ENCODE measurements at regions not wholly inside any gene's neighbourhood (a gene's known extent, or its start where the extent isn't known, plus 50 kb on each side); places are given as distances from the start of the nearest gene placed in this dataset.

DNA sequence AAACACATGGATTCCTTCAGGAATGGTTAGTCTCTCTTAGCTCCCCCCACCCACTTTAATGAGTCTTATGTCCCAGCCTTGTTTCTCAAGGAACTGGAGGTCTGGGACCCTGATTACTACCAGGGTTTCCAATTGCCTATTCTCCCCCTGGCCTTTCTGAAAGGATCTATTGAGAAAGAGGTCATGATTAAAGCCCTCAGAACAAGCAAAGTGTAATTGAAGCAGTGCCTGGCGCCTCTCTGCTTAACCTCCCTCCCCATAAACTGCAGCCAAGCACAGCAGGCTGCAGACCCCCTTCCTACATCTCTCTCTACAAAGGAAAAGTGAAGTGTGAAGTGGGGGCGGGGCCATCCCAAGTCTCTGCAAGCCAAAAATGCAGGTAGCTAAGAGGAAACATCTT, 159.7 kb upstream of the CDH11 start:
- peaks cover 5% of the 10 kb centered on the region for H3K9me3 Mint-ChIP-seq
- H3K4me1 Mint-ChIP-seq (ENCODE audit: low read depth) = no peaks in the 10 kb centered on the region
- H3K27ac Mint-ChIP-seq = no peak overlapping the region
- intact Hi-C loops (cut with micrococcal nuclease) = no loop called here
- DNase-seq (ENCODE audit: low spot score) = no peak
- no peaks in the 10 kb centered on the region for H3K36me3 Mint-ChIP-seq (ENCODE audit: low read depth)
- H3K4me3 Mint-ChIP-seq = no peak overlapping the region
- no peaks in the 10 kb centered on the region for H3K27me3 Mint-ChIP-seq (ENCODE audit: insufficient read depth)

DNA sequence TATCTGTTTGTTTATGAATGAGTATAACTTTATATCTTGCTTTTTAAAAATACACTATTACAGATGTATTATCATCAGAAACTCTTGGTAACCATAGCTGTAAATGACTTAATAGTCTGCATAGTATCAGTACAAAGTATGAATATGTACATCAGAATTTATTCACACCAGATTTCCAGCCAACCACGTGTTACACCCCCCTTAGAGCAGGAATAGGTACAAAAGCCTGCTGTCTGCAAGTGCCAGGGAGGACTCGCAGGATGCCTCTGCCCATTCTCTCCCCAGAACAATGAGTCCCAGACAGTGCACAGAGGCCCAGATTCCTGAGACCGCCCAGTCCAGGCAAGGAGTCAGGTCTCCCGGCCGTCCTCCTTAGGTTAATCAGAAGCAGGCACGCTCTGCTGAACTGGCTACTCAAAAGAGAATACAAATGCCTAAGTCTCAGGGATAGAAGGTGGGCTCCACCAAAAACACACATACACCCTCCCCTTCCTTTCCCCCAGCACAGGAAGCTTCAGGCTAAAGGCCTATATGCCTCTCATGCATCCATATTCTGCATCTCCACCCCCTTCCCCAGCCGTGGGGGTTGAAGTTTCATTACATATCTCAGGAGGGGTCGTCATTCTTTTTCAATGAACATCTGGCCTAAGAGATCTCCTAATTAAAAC, 159.1 kb upstream of the CDH11 start:
- H3K4me1 Mint-ChIP-seq (ENCODE audit: low read depth) = no peaks in the 10 kb centered on the region
- DNase-seq (ENCODE audit: low spot score) = no peak
- H3K27me3 Mint-ChIP-seq (ENCODE audit: insufficient read depth) = no peaks in the 10 kb centered on the region
- intact Hi-C loops (cut with micrococcal nuclease) = no loop called here
- H3K36me3 Mint-ChIP-seq (ENCODE audit: low read depth) = no peaks in the 10 kb centered on the region
- H3K9me3 Mint-ChIP-seq = peaks cover 5% of the 10 kb centered on the region
- no peak overlapping the region for H3K4me3 Mint-ChIP-seq
- no peak overlapping the region for H3K27ac Mint-ChIP-seq

GRCh38 chr16:65279576-65279975, 157.7 kb upstream of the CDH11 start:
- no peaks in the 10 kb centered on the region for H3K36me3 Mint-ChIP-seq (ENCODE audit: low read depth)
- no peaks in the 10 kb centered on the region for H3K27me3 Mint-ChIP-seq (ENCODE audit: insufficient read depth)
- H3K9me3 Mint-ChIP-seq = peaks cover 5% of the 10 kb centered on the region

GRCh38 chr16:65278874-65279273, 157.0 kb upstream of the CDH11 start:
- H3K4me1 Mint-ChIP-seq (ENCODE audit: low read depth) = no peaks in the 10 kb centered on the region
- intact Hi-C loops (cut with micrococcal nuclease) = no loop called here
- H3K27me3 Mint-ChIP-seq (ENCODE audit: insufficient read depth) = no peaks in the 10 kb centered on the region
- no peak overlapping the region for H3K4me3 Mint-ChIP-seq
- peaks cover 5% of the 10 kb centered on the region for H3K9me3 Mint-ChIP-seq
- DNase-seq (ENCODE audit: low spot score) = no peak
- H3K36me3 Mint-ChIP-seq (ENCODE audit: low read depth) = no peaks in the 10 kb centered on the region
- H3K27ac Mint-ChIP-seq = no peak overlapping the region

More at GRCh38 chr16:65279576-65279975, 157.7 kb upstream of the CDH11 start:
- no peak overlapping the region for H3K4me3 Mint-ChIP-seq
- DNase-seq (ENCODE audit: low spot score) = no peak
- intact Hi-C loops (cut with micrococcal nuclease) = no loop called here
- no peaks in the 10 kb centered on the region for H3K4me1 Mint-ChIP-seq (ENCODE audit: low read depth)
- H3K27ac Mint-ChIP-seq = no peak overlapping the region

- Mint-ChIP-seq H3K36me3 (ENCODE audit: low read depth) (no peaks in the 10 kb centered on the region), H3K9me3 (peaks cover 11% of the 10 kb centered on the region), H3K27ac (no peak overlapping the region), H3K4me3 (no peak overlapping the region), H3K4me1 (ENCODE audit: low read depth) (no peaks in the 10 kb centered on the region), H3K27me3 (ENCODE audit: insufficient read depth) (no peaks in the 10 kb centered on the region)
- DNase-seq (ENCODE audit: low spot score) = no peak
- intact Hi-C loops (cut with micrococcal nuclease) = no loop called here
These were observed 152.7 kb upstream of the CDH11 start for GRCh38 chr16:65274566-65274965.

- Mint-ChIP-seq H3K36me3 (ENCODE audit: low read depth) (no peaks in the 10 kb centered on the region), H3K4me3 (no peak overlapping the region), H3K27me3 (ENCODE audit: insufficient read depth) (no peaks in the 10 kb centered on the region), H3K4me1 (ENCODE audit: low read depth) (no peaks in the 10 kb centered on the region), H3K9me3 (peaks cover 10% of the 10 kb centered on the region), H3K27ac (no peak overlapping the region)
- intact Hi-C loops (cut with micrococcal nuclease) = no loop called here
- DNase-seq (ENCODE audit: low spot score) = no peak
These were observed 151.0 kb upstream of the CDH11 start for GRCh38 chr16:65272699-65273414.

- intact Hi-C loops (cut with micrococcal nuclease) = no loop called here
- Mint-ChIP-seq H3K4me3 (no peak overlapping the region), H3K4me1 (ENCODE audit: low read depth) (no peaks in the 10 kb centered on the region), H3K36me3 (ENCODE audit: low read depth) (no peaks in the 10 kb centered on the region), H3K27me3 (ENCODE audit: insufficient read depth) (no peaks in the 10 kb centered on the region), H3K9me3 (peaks cover 8% of the 10 kb centered on the region), H3K27ac (no peak overlapping the region)
- DNase-seq (ENCODE audit: low spot score) = no peak
These were observed 150.1 kb upstream of the CDH11 start for GRCh38 chr16:65271996-65272395.

GRCh38 chr16:65268331-65268730, 146.5 kb upstream of the CDH11 start:
- Mint-ChIP-seq H3K4me1 (ENCODE audit: low read depth) (no peaks in the 10 kb centered on the region), H3K9me3 (peaks cover 8% of the 10 kb centered on the region), H3K4me3 (no peak overlapping the region), H3K36me3 (ENCODE audit: low read depth) (no peaks in the 10 kb centered on the region), H3K27me3 (ENCODE audit: insufficient read depth) (no peaks in the 10 kb centered on the region), H3K27ac (no peak overlapping the region)
- DNase-seq (ENCODE audit: low spot score) = no peak
- intact Hi-C loops (cut with micrococcal nuclease) = no loop called here

GRCh38 chr16:65263896-65264295, 142.0 kb upstream of the CDH11 start:
- Mint-ChIP-seq H3K27me3 (ENCODE audit: insufficient read depth) (no peaks in the 10 kb centered on the region), H3K4me1 (ENCODE audit: low read depth) (no peaks in the 10 kb centered on the region), H3K9me3 (peaks cover 2% of the 10 kb centered on the region), H3K36me3 (ENCODE audit: low read depth) (no peaks in the 10 kb centered on the region), H3K27ac (no peak overlapping the region), H3K4me3 (no peak overlapping the region)
- no peak for DNase-seq (ENCODE audit: low spot score)
- intact Hi-C loops (cut with micrococcal nuclease) = no loop called here

DNA sequence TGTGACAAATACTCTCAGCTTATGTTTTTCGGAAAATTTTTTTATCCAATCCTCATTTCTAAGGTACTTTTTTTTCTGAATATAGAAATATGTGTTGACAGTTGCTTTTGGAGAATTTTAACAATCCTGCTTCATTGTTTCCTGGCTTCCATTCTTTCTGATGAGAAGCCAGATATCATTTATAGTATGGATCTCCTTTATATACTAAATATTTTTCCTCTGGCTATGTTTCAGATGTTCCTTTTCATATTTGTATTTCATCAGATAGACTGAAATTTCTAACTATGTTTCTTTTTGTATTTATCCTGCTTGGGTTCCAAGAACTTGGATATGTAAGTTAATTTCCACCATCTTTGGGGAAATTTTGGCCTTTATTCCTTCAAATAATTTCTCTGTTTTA, 138.9 kb upstream of the CDH11 start:
- no peaks in the 10 kb centered on the region for H3K4me1 Mint-ChIP-seq (ENCODE audit: low read depth)
- no peaks in the 10 kb centered on the region for H3K9me3 Mint-ChIP-seq
- H3K36me3 Mint-ChIP-seq (ENCODE audit: low read depth) = no peaks in the 10 kb centered on the region
- DNase-seq (ENCODE audit: low spot score) = no peak
- H3K27ac Mint-ChIP-seq = no peak overlapping the region
- H3K4me3 Mint-ChIP-seq = no peak overlapping the region
- H3K27me3 Mint-ChIP-seq (ENCODE audit: insufficient read depth) = no peaks in the 10 kb centered on the region
- intact Hi-C loops (cut with micrococcal nuclease) = no loop called here

DNA sequence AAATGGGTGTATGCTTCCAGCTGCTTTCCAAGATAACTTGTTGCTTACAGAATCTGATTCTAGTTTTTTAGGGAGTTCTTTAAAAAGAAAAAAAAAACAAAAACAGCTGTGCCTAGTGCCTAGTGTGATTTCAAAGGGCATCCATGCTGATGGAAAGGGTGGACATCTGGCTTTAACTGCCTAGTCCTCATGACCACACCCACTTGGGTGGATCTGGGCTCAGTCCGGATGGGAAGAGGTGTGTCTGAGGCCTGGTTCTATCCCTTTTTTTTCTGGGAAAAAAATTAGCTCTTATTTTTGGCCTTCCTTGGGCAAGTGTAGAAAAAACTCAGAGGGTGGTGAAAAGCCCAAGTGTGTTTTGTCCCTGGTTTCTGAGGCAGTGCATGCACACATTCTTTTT, 132.3 kb upstream of the CDH11 start:
- intact Hi-C loops (cut with micrococcal nuclease) = no loop called here
- H3K27ac Mint-ChIP-seq = no peak overlapping the region
- no peaks in the 10 kb centered on the region for H3K36me3 Mint-ChIP-seq (ENCODE audit: low read depth)
- no peak for DNase-seq (ENCODE audit: low spot score)
- H3K4me1 Mint-ChIP-seq (ENCODE audit: low read depth) = no peaks in the 10 kb centered on the region
- H3K4me3 Mint-ChIP-seq = no peak overlapping the region
- peaks cover 7% of the 10 kb centered on the region for H3K9me3 Mint-ChIP-seq
- H3K27me3 Mint-ChIP-seq (ENCODE audit: insufficient read depth) = no peaks in the 10 kb centered on the region

DNA sequence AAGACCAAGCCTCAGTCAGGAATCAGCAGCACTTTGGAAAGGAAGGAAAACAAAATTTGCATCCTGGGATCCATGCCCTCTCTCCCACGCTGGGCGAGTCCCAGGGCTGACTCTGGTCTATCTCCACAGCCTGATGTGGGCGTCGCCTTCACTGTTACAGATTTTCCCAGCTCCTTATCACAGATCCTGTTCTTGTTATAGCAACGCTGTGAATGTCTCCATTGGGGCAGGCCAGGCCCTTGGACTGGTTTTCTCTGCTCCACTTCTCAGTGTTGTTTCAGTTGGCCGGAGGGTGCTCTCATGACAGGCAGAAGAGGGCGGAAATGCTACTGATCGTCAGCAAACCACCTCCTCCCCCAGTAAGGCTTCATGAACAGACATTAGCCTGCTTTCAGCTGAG, 127.9 kb upstream of the CDH11 start:
- Mint-ChIP-seq H3K27me3 (ENCODE audit: insufficient read depth) (no peaks in the 10 kb centered on the region), H3K4me3 (no peak overlapping the region), H3K4me1 (ENCODE audit: low read depth) (no peaks in the 10 kb centered on the region), H3K9me3 (peaks cover 5% of the 10 kb centered on the region), H3K36me3 (ENCODE audit: low read depth) (no peaks in the 10 kb centered on the region), H3K27ac (no peak overlapping the region)
- no peak for DNase-seq (ENCODE audit: low spot score)
- intact Hi-C loops (cut with micrococcal nuclease) = no loop called here

- H3K9me3 Mint-ChIP-seq = peaks cover 6% of the 10 kb centered on the region
- DNase-seq (ENCODE audit: low spot score) = no peak
- no peaks in the 10 kb centered on the region for H3K36me3 Mint-ChIP-seq (ENCODE audit: low read depth)
- no peaks in the 10 kb centered on the region for H3K4me1 Mint-ChIP-seq (ENCODE audit: low read depth)
- H3K27me3 Mint-ChIP-seq (ENCODE audit: insufficient read depth) = no peaks in the 10 kb centered on the region
- intact Hi-C loops (cut with micrococcal nuclease) = no loop called here
- H3K4me3 Mint-ChIP-seq = no peak overlapping the region
- no peak overlapping the region for H3K27ac Mint-ChIP-seq
These were observed 122.9 kb upstream of the CDH11 start for GRCh38 chr16:65244787-65245186.
